Stomach smooth muscle (tissue), 2 donors: ENCODE measurements at regions not wholly inside any gene's neighbourhood (a gene's known extent, or its start where the extent isn't known, plus 50 kb on each side); places are given as distances from the start of the nearest gene placed in this dataset.

Experiments used
- H3K27ac ChIP-seq: one replicate; pipeline ENCODE4 v1.7.0; 2013; ENCODE audit warnings: mild to moderate bottlenecking, low read length, inconsistent platforms
- H3K27me3 ChIP-seq, 2 donors: one replicate each; pipeline ENCODE4 v1.7.0; 2013; ENCODE audit warnings: low read length in 2 of 2; ENCODE audit not compliant: insufficient read depth in 2 of 2, control insufficient read depth in 1 of 2
- H3K36me3 ChIP-seq, 2 donors: one replicate each; pipeline ENCODE4 v1.7.0; 2013; ENCODE audit warnings: low read length in 2 of 2; ENCODE audit not compliant: control insufficient read depth in 2 of 2, insufficient read depth in 2 of 2
- H3K4me1 ChIP-seq: one replicate; pipeline ENCODE4 v1.7.0; 2013; ENCODE audit warnings: low read length; ENCODE audit not compliant: control insufficient read depth, insufficient read depth
- H3K4me3 ChIP-seq, 2 donors: one replicate each; pipeline ENCODE4 v1.7.0; 2013; ENCODE audit warnings: low read length in 2 of 2
- H3K9ac ChIP-seq, 2 donors: one replicate each; pipeline ENCODE4 v1.7.0; 2013; ENCODE audit warnings: low read length in 2 of 2, mild to moderate bottlenecking in 1 of 2
- H3K9me3 ChIP-seq, 2 donors: one replicate each; pipeline ENCODE4 v1.7.0; 2013; ENCODE audit warnings: low read length in 2 of 2; ENCODE audit not compliant: control insufficient read depth in 2 of 2
- donor health status: healthy.
- donor health status: Pancreatic carcinoma.

DNA sequence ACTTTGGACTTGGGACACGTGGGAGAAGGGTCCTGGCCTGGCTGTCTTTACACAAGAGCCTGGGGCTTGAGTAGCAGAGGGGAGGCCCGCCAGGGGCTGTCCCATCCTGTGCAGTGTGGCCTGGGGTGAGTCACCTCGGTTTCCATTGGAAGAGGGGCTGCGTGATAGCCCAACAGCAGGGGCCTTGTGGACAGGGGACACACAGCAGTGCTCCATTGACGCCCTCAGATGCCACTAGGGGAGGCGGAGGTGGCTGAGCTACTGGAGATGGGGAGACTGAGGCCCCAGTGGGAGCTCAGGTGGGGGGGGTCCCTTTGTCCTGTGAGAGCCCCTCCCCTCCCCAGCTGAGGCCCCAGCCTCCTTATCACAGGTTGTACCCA is 50.0 kb upstream of the RNU6ATAC start:
- Histone ChIP-seq H3K4me3 (no peak overlapping the region), H3K27me3 (no peaks in the 10 kb centered on the region), H3K9me3 (peaks cover 0 to 7% of the 10 kb centered on the region in 2 donors), H3K4me1 (peaks cover 30% of the 10 kb centered on the region), H3K9ac (no peak overlapping the region), H3K27ac (no peak overlapping the region), H3K36me3 (no peaks in the 10 kb centered on the region)

DNA sequence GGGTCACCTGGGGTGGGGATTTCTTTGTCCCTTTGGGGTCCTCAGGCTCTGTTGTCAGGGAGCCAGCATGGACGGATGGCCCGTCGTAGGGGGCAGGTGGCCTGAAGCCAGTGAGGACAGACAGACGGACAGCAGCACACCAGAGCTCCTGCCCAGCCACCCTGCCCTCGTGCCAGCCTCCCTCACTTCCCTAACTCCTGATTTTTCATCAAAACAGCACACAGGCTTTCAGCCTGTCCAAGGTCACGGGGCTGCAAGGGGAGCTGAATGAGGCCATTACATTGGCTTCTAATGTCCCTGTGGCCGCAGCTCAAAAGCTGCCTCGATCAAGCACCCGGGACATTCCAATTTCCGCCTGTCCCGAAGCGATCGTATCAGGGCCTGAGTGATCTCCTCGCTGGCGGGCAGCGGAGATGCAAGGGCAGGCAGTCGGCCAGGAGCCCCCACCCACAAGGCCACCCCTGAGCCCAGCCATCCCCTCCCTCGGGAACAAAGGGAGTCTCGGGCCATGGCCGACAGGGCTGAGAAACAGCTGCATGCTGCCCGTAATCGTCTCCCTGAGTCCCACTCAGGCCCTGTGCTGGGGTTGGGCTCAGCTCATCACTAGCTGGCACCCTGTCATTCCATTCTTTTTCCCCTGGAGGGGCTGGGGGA is 50.5 kb upstream of the RNU6ATAC start:
- peaks cover 0 to 7% of the 10 kb centered on the region in 2 donors for H3K9me3 ChIP-seq
- H3K27ac ChIP-seq = peak overlapping the region; percentile 41
- no peak overlapping the region for H3K4me3 ChIP-seq
- H3K4me1 ChIP-seq = peaks cover 27% of the 10 kb centered on the region
- H3K27me3 ChIP-seq = no peaks in the 10 kb centered on the region
- no peak overlapping the region for H3K9ac ChIP-seq
- H3K36me3 ChIP-seq = no peaks in the 10 kb centered on the region

DNA sequence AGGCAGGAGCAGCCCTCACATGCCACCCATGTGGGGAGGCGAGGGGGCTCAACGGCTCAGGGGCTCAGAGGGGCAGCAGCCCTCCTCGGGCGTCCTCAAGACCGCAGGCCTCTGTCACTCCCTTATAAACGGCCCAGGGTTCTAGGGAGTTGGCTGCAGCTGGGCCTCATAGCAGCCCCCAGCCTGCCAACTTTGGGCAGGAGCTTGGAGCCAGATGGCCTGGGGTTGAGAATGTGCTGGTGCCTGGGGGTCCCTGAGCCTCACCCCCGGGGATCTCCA is 51.0 kb upstream of the RNU6ATAC start:
- Histone ChIP-seq H3K4me1 (peaks cover 23% of the 10 kb centered on the region), H3K36me3 (no peaks in the 10 kb centered on the region), H3K27ac (peak overlapping the region; percentile 41), H3K4me3 (no peak overlapping the region), H3K9ac (no peak overlapping the region), H3K9me3 (peaks cover 0 to 7% of the 10 kb centered on the region in 2 donors), H3K27me3 (no peaks in the 10 kb centered on the region)

DNA sequence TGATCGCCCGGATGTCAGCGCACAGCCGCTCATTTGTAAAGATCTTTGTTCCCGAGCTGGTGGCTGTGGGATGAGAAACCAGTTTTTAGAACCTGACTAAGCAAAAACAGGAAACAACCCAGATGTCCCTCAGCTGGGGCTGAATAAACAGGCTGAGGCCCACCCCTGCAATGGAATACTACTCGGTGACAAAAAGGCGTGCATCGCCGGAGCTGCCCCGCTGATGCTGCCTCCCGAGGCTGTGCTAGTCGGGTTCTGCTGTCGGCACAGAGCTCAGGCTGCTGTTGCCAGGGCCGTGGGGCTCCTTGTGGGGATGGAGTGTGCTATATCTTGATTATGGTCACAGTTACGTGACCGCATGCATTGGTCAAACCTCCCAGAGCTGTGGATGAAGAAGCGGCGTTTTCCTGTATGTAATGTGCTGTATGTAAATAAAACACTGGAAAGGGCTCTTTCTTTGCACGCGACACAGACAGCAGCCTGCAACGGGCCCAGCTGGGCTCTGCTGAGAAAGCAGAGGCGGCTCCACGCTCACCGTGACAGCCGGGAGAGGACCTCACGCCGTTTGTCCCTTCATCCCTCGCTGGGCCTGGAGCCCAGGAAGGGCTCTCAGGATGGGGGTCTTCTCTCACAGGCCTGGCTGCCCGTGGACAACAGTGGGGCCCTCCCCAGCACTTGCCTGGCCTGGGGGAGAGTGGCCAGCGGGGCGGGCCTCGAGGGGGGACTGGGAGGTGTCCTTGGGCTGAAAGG is 51.5 kb upstream of the RNU6ATAC start:
- Histone ChIP-seq H3K27ac (peak overlapping the region; percentile 41), H3K27me3 (no peaks in the 10 kb centered on the region), H3K9me3 (peaks cover 0 to 7% of the 10 kb centered on the region in 2 donors), H3K36me3 (no peaks in the 10 kb centered on the region), H3K9ac (no peak overlapping the region), H3K4me1 (peaks cover 18% of the 10 kb centered on the region), H3K4me3 (no peak overlapping the region)

DNA sequence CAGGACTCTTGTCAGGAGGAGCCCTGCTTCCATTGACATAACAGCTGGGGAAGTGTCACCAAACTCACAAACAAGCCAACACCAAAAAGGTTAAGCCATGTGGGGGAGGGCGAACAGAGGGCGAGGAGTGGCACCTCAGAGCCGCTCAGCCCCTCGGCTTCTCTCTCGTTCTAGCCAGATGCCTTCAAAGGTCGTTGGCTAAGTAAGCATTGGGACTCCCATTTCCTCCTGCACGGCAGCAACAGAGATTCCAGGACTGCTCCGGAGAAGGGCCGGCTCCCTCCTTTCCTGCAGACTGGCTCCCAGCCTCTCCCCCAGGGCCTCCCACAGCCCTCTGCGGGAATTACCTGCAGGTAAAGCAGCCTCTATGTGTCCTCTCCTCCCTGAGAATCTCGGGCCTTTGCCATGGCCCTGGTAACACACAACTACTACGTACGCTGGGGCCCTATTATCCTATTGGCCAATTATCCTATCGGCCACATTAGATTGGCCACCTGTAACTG is 52.1 kb upstream of the RNU6ATAC start:
- no peak overlapping the region for H3K9ac ChIP-seq
- H3K27ac ChIP-seq = no peak overlapping the region
- H3K4me1 ChIP-seq = peaks cover 11% of the 10 kb centered on the region
- H3K36me3 ChIP-seq = no peaks in the 10 kb centered on the region
- no peak overlapping the region for H3K4me3 ChIP-seq
- no peaks in the 10 kb centered on the region for H3K27me3 ChIP-seq
- peaks cover 0 to 7% of the 10 kb centered on the region in 2 donors for H3K9me3 ChIP-seq

DNA sequence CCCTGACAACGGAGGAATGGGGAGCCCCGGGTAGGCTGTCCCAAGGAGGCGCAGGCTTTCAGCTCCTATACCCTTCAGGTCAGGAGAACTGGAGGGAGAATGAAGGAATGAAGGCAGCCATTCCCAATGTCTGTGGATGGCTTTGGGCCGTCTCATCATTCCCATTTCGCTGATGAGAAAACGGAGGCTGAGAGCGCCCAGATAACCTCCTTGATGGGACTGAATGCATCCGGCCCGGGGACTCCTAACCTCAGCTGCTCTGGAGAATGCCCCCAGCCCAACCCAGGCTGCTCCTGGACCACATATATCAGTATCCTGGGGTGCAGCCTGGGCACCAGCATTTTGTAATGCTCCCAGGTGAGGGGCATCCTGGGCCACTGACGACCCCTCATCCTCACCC is 52.6 kb upstream of the RNU6ATAC start:
- Histone ChIP-seq H3K9me3 (peaks cover 0 to 7% of the 10 kb centered on the region in 2 donors), H3K36me3 (no peaks in the 10 kb centered on the region), H3K27me3 (no peaks in the 10 kb centered on the region), H3K9ac (no peak overlapping the region), H3K4me1 (peaks cover 11% of the 10 kb centered on the region), H3K4me3 (no peak overlapping the region), H3K27ac (no peak overlapping the region)

DNA sequence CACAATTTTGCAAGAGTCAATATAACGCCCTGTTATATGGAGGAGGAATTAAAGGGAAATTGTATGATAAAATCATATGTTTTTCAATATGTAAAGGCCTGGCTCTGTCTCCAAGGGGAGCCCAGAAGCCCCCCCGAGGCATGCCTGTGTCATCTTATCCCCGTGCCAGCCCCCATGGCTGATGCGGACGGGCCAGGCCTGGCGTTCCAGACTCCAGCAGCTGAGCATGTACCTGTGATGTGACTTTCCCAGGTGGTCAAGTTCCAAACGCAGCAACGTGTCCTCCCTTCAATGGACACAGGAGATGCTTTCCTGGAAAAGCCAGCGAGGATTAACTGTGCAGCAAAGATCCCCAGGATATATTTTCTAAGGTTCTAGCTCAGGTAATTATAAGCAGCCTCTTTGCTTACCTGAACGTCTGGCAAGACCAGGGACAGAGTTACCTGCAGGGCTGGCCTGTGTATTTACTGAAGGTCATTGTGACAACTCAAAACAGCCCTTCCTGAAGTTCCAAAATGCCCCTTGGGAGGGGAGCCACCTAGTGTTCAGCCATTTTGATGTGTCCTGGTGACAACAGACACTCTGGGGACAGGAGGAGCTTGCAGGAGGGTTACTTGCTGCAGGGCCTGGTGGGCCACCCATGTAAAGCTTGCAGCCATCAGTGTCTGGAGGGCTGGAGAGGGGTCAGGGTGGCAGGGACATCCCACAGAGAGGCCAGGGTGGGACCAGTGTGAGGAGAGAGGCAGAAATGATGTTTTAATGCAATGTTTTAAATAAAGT is 53.3 kb upstream of the RNU6ATAC start:
- no peaks in the 10 kb centered on the region for H3K36me3 ChIP-seq
- H3K27me3 ChIP-seq = no peaks in the 10 kb centered on the region
- H3K27ac ChIP-seq = no peak overlapping the region
- H3K4me1 ChIP-seq = peaks cover 9% of the 10 kb centered on the region
- H3K4me3 ChIP-seq = no peak overlapping the region
- no peak overlapping the region for H3K9ac ChIP-seq
- peaks cover 0 to 4% of the 10 kb centered on the region in 2 donors for H3K9me3 ChIP-seq

DNA sequence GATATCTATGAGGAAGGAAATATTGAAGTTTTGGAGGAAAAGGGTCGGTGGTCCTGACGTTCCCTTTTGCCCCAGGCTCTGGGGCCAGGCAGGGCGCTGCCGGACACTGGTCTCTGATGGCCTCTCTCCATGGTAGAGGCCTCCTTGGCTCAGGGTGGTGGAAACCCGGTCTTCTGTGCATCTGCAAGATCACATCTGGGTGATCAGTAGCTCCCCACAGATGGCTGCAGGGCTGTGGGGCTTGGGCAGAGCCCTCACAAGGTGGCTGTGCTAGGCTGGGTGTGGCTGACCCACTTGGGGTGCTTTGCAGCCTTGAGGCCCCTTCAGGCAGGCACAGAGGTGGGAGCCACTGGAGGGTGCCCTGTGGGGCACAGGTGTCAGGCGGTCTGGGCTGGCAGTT is 53.9 kb upstream of the RNU6ATAC start:
- Histone ChIP-seq H3K36me3 (no peaks in the 10 kb centered on the region), H3K4me1 (peaks cover 9% of the 10 kb centered on the region), H3K9ac (no peak overlapping the region), H3K9me3 (no peaks in the 10 kb centered on the region), H3K27ac (no peak overlapping the region), H3K27me3 (no peaks in the 10 kb centered on the region), H3K4me3 (no peak overlapping the region)

DNA sequence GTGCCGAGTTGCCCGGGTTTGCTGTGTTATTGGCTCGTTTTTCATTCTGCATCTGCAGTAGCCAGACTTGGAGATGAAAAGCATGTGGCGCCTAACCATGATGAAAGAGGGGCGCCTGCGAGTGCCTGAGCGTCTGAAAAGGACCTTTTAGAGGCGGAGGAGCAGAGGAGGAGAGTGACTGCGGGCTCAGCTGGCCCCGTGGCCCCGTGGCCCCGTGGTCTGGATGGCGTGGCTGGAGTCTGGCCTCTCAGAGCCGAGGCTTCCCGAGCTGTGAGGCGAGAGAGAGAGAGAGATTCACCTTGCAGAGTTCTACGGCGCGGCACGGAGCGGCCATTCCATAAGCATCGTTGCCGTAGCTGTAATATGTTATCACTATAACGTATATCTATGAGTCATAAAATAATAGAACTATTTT is 55.3 kb upstream of the RNU6ATAC start:
- Histone ChIP-seq H3K36me3 (no peaks in the 10 kb centered on the region), H3K4me1 (peaks cover 9% of the 10 kb centered on the region), H3K4me3 (no peak overlapping the region), H3K27ac (no peak overlapping the region), H3K9ac (no peak overlapping the region), H3K9me3 (no peaks in the 10 kb centered on the region), H3K27me3 (no peaks in the 10 kb centered on the region)

DNA sequence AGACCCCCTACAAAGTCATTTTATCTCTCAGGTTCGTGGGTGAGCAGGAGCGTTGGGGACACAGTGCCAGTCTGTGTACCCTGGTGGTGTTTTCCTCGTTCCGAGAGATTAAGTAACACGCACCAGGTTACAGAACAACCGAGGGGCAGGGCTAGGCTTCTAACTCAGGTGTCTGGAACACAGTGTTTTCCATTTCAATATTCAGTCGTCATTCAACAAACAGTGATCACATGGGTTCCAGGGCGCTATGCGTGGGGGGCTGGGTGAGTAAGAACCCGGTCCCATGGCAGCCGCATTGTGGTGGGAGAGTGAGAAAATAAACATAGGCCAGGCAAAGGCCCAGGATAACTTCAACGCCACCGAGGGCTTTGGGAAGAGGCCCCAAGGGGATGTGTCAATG is 55.9 kb upstream of the RNU6ATAC start:
- Histone ChIP-seq H3K9me3 (no peaks in the 10 kb centered on the region), H3K4me1 (peaks cover 5% of the 10 kb centered on the region), H3K36me3 (no peaks in the 10 kb centered on the region), H3K27me3 (no peaks in the 10 kb centered on the region), H3K9ac (no peak overlapping the region), H3K4me3 (no peak overlapping the region), H3K27ac (no peak overlapping the region)
